Heart left ventricle (tissue), 13 donors: ENCODE measurements at regions not wholly inside any gene's neighbourhood (a gene's known extent, or its start where the extent isn't known, plus 50 kb on each side); places are given as distances from the start of the nearest gene placed in this dataset.

Experiments
- POLR2A ChIP-seq, 2 donors: fragments of 450-650 bp; IDR thresholded peaks; one replicate each; pipeline ENCODE4 v1.6.1; 2017; ENCODE audit warnings: antibody characterized with exemption in 2 of 2, mild to moderate bottlenecking in 2 of 2, moderate library complexity in 2 of 2
- TF ChIP-seq, protein P1 (sequence below), 12 donors: fragments of 200-600 bp; sonication (generic) in 4 of 12; IDR thresholded peaks; one replicate each; pipeline versions ENCODE4 v1.5.0 to v1.8.0; 2018 to 2022; ENCODE audit warnings: antibody characterized with exemption in 12 of 12, mild to moderate bottlenecking in 5 of 12
- donor health status: ischemic (EF 13 %, LVEDD 7.1; RV severe dilation, severe dysfunction).
- donor health status: DM: no; HTN: yes; CAD: no.
- donor health status: DM: no; HTN: no; CAD: no.
- donor health status: ischemic (EF 25% LVEDD 6.9; RV normal size, moderate dysfunction).
- donor health status: ischemic (EF 25% LVEDD 5.7; RV mildly dilated, moderate dysfunction).
- donor health status: ischemic (EF 35%, LVEDD 5.7; RV mildly dilated, moderate dysfunction).
- donor health status: nonischemic (EF 11% LVEDD 7.7; RV severe dilation, severe dysfunction).
- donor health status: DM: yes; HTN: yes; CAD: no.
- donor health status: PGD.
- donor health status: ischemic (EF 29% LVEDD 5.4; RV normal size, mild dysfunction).
- donor health status: nonischemic (EF 23%, LVEDD 6.1; RV moderate dilation, normal function).

DNA sequence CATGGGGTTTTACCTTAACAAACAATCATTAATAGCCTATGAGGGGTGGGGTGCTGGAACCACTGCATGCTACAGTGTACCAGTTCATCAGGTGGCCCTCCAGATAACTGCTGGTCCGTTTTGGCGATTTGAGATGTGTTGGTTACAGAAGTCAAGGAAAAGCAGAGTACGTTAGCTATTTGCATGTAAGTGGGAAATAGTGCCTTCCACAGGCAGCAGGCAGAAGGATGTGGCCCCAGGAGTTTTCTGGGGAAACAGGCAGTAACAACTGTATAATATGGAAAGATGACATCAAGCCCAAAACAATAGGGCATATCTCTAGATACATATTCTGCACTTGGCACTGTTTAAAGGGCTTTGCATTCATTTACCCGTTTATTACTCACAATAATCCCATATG lies 245.7 kb downstream of the COL4A1 start:
- TF ChIP-seq, protein P1, sequence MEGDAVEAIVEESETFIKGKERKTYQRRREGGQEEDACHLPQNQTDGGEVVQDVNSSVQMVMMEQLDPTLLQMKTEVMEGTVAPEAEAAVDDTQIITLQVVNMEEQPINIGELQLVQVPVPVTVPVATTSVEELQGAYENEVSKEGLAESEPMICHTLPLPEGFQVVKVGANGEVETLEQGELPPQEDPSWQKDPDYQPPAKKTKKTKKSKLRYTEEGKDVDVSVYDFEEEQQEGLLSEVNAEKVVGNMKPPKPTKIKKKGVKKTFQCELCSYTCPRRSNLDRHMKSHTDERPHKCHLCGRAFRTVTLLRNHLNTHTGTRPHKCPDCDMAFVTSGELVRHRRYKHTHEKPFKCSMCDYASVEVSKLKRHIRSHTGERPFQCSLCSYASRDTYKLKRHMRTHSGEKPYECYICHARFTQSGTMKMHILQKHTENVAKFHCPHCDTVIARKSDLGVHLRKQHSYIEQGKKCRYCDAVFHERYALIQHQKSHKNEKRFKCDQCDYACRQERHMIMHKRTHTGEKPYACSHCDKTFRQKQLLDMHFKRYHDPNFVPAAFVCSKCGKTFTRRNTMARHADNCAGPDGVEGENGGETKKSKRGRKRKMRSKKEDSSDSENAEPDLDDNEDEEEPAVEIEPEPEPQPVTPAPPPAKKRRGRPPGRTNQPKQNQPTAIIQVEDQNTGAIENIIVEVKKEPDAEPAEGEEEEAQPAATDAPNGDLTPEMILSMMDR (IDR thresholded peaks at IDR 0.05) = no peak
- no peak for TF ChIP-seq POLR2A (IDR thresholded peaks at IDR 0.05)
